GM23338 (cell line): ENCODE measurements at regions not wholly inside any gene's neighbourhood (a gene's known extent, or its start where the extent isn't known, plus 50 kb on each side); places are given as distances from the start of the nearest gene placed in this dataset.

Experiments used
- CREB1 ChIP-seq: fragments of 250-450 bp; sonication (Bioruptor Pico); IDR thresholded peaks from 2 replicates; pipeline ENCODE4 v1.5.0; 2020; ENCODE audit warnings: low read depth, mild to moderate bottlenecking, moderate library complexity
- EZH2 ChIP-seq: fragments of 200-600 bp; sonication (generic); IDR thresholded peaks from one replicate; pipeline ENCODE4 v1.8.0; 2017; ENCODE audit warnings: antibody characterized with exemption, mild to moderate bottlenecking, low read depth; ENCODE audit not compliant: unreplicated experiment
- EZH2phosphoT487 ChIP-seq: fragments of 200-600 bp; sonication (generic); IDR thresholded peaks from one replicate; pipeline ENCODE4 v1.8.1; 2018; ENCODE audit warnings: antibody characterized with exemption; ENCODE audit not compliant: unreplicated experiment
- JUNB ChIP-seq: IDR thresholded peaks from one replicate; pipeline ENCODE4 v1.6.1; 2016; ENCODE audit warnings: antibody characterized with exemption; ENCODE audit not compliant: unreplicated experiment
- POLR2AphosphoS5 ChIP-seq: IDR thresholded peaks from 2 replicates; pipeline ENCODE4 v1.6.1; 2016; ENCODE audit warnings: antibody characterized with exemption, low read depth
- ZNF114 ChIP-seq: fragments of 250-450 bp; sonication (Bioruptor Pico); IDR thresholded peaks from 2 replicates; pipeline ENCODE4 v1.5.0; 2020; ENCODE audit warnings: mild to moderate bottlenecking, moderate library complexity
- TF ChIP-seq, protein P1 (sequence below), 2 experiments: fragments of 200-600 bp in 1 of 2; sonication (generic) in 1 of 2; conservative IDR thresholded peaks; 2 replicates each; pipeline versions ENCODE4 v1.5.1 to v1.6.1; 2016 to 2017; ENCODE audit warnings: antibody characterized with exemption in 2 of 2, low read depth in 2 of 2, mild to moderate bottlenecking in 2 of 2, moderate library complexity in 1 of 2
- TF ChIP-seq, protein P2 (sequence below): IDR thresholded peaks from one replicate; pipeline ENCODE4 v1.6.1; 2018; ENCODE audit warnings: antibody characterized with exemption; ENCODE audit not compliant: unreplicated experiment

DNA sequence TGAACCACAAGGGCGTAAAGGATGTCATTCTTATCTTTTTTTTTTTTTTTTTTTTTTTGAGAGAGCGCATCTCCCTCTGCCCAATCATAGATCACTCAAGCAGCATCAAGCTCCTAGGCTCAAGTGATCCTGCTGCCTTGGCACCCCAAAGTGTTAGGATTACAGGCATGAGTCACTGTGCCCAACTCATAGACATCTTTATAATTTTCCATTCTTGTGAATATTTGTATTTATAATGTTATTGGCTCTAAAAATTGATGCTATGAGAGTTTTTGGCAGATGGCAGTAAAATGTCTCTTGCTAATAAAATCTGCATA is 128.7 kb downstream of the AKR1D1 start:
- TF ChIP-seq CREB1 (no peak), JUNB (no peak), ZNF114 (CRISPR knock-in tag) (no peak), POLR2AphosphoS5 (no peak), EZH2 (no peak), EZH2phosphoT487 (no peak)
- TF ChIP-seq, protein P1, sequence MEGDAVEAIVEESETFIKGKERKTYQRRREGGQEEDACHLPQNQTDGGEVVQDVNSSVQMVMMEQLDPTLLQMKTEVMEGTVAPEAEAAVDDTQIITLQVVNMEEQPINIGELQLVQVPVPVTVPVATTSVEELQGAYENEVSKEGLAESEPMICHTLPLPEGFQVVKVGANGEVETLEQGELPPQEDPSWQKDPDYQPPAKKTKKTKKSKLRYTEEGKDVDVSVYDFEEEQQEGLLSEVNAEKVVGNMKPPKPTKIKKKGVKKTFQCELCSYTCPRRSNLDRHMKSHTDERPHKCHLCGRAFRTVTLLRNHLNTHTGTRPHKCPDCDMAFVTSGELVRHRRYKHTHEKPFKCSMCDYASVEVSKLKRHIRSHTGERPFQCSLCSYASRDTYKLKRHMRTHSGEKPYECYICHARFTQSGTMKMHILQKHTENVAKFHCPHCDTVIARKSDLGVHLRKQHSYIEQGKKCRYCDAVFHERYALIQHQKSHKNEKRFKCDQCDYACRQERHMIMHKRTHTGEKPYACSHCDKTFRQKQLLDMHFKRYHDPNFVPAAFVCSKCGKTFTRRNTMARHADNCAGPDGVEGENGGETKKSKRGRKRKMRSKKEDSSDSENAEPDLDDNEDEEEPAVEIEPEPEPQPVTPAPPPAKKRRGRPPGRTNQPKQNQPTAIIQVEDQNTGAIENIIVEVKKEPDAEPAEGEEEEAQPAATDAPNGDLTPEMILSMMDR (conservative IDR thresholded peaks at IDR 0.05; ENCODE audit: low read depth in 2 of 2), result no peak
- TF ChIP-seq, protein P2, sequence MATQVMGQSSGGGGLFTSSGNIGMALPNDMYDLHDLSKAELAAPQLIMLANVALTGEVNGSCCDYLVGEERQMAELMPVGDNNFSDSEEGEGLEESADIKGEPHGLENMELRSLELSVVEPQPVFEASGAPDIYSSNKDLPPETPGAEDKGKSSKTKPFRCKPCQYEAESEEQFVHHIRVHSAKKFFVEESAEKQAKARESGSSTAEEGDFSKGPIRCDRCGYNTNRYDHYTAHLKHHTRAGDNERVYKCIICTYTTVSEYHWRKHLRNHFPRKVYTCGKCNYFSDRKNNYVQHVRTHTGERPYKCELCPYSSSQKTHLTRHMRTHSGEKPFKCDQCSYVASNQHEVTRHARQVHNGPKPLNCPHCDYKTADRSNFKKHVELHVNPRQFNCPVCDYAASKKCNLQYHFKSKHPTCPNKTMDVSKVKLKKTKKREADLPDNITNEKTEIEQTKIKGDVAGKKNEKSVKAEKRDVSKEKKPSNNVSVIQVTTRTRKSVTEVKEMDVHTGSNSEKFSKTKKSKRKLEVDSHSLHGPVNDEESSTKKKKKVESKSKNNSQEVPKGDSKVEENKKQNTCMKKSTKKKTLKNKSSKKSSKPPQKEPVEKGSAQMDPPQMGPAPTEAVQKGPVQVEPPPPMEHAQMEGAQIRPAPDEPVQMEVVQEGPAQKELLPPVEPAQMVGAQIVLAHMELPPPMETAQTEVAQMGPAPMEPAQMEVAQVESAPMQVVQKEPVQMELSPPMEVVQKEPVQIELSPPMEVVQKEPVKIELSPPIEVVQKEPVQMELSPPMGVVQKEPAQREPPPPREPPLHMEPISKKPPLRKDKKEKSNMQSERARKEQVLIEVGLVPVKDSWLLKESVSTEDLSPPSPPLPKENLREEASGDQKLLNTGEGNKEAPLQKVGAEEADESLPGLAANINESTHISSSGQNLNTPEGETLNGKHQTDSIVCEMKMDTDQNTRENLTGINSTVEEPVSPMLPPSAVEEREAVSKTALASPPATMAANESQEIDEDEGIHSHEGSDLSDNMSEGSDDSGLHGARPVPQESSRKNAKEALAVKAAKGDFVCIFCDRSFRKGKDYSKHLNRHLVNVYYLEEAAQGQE, result no peak
